KMS-11 (cell line): ENCODE measurements at regions not wholly inside any gene's neighbourhood (a gene's known extent, or its start where the extent isn't known, plus 50 kb on each side); places are given as distances from the start of the nearest gene placed in this dataset.
"Not testable (repeated sequence)": the region's sequence is repeated elsewhere in the genome, so short reads cannot be mapped to it uniquely, and the experiment has no call there.

Source experiments
- H2AFZ ChIP-seq: fragments of 200-600 bp; sonication (generic); 2 replicates; pipeline ENCODE4 v1.6.1; 2016; ENCODE audit warnings: antibody characterized with exemption, mixed run types, low read depth
- H3K27ac ChIP-seq: fragments of 200-600 bp; sonication (generic); 2 replicates; pipeline ENCODE4 v1.6.1; 2016; ENCODE audit warnings: mild to moderate bottlenecking, mixed run types
- H3K27me3 ChIP-seq: fragments of 200-600 bp; sonication (generic); 2 replicates; pipeline ENCODE4 v1.6.1; 2017; ENCODE audit warnings: mild to moderate bottlenecking, low read depth, mixed run types, moderate library complexity; ENCODE audit not compliant: insufficient read depth
- H3K36me3 ChIP-seq: fragments of 200-600 bp; sonication (generic); 2 replicates; pipeline ENCODE4 v1.6.1; 2017; ENCODE audit warnings: mild to moderate bottlenecking, mixed run types; ENCODE audit not compliant: insufficient read depth
- H3K4me1 ChIP-seq: fragments of 200-600 bp; sonication (generic); 2 replicates; pipeline ENCODE4 v1.6.1; 2016; ENCODE audit warnings: mild to moderate bottlenecking, low read depth, mixed run types; ENCODE audit not compliant: poor library complexity, severe bottlenecking
- H3K4me2 ChIP-seq: fragments of 200-600 bp; sonication (generic); 2 replicates; pipeline ENCODE4 v1.7.0; 2016; ENCODE audit warnings: mild to moderate bottlenecking, mixed run types
- H3K4me3 ChIP-seq: fragments of 200-600 bp; sonication (generic); IDR thresholded peaks from 2 replicates; pipeline ENCODE4 v1.6.1; 2017; ENCODE audit warnings: low read depth, low read length, mixed read lengths; ENCODE audit not compliant: insufficient read depth
- H3K79me2 ChIP-seq: fragments of 200-600 bp; sonication (generic); 2 replicates; pipeline ENCODE4 v1.6.1; 2016; ENCODE audit warnings: low read depth, mixed run types; ENCODE audit not compliant: insufficient read depth
- H3K9ac ChIP-seq: fragments of 200-600 bp; sonication (generic); 2 replicates; pipeline ENCODE4 v1.6.1; 2016; ENCODE audit warnings: mild to moderate bottlenecking, mixed run types
- H4K20me1 ChIP-seq: fragments of 200-600 bp; sonication (generic); 2 replicates; pipeline ENCODE4 v1.6.1; 2016; ENCODE audit warnings: mild to moderate bottlenecking, mixed run types; ENCODE audit not compliant: insufficient read depth
- TF ChIP-seq, protein P1 (sequence below): fragments of 200-600 bp; sonication (generic); conservative IDR thresholded peaks from 2 replicates; pipeline ENCODE4 v1.6.1; 2017; ENCODE audit warnings: low read depth, mild to moderate bottlenecking, antibody characterized with exemption, low read length, moderate library complexity, mixed read lengths

DNA sequence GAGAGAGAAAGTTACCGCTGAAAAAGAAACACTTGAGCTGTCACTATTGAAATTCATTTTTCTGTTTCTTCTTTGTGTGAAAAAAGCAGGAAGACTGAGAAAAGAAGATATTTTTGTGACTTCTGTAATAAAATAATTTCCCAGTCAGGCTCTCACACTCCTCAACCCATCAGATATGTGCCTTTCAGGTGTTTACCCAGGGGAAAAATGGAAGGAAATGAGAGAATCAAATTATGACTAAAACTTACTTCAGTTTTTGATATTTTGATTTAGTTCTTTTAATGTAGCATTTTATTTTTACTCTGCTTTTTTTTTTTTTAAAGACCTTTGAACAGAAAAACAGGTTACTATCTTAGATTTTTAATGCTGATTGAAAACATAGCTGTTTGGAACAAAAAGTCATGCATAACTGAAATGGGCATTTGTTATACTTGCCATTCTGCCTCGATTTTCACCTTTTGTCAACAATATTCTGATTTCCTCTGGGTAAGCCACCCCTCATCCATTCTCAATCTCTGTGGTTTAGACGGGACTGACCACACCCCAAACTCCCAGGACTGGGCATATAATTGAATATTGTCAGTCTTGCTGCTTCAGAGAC, 133.2 kb upstream of the KRR1 start:
- H3K9ac ChIP-seq, result no peak overlapping the region

GRCh38 chr12:75643119-75643518, 131.7 kb upstream of the KRR1 start:
- H3K27ac ChIP-seq, H3K4me2 ChIP-seq, H3K79me2 ChIP-seq, H3K4me1 ChIP-seq, H3K9ac ChIP-seq, H3K27me3 ChIP-seq, H3K4me3 ChIP-seq, H2AFZ ChIP-seq, H3K36me3 ChIP-seq, H4K20me1 ChIP-seq: not testable (repeated sequence)

More for the DNA sequence above, 133.2 kb upstream of the KRR1 start:
- Histone ChIP-seq H3K4me1 (no peaks in the 10 kb centered on the region), H3K4me3 (no peak overlapping the region), H3K27ac (no peak overlapping the region), H4K20me1 (no peaks in the 10 kb centered on the region), H2AFZ (no peak overlapping the region), H3K4me2 (no peak overlapping the region), H3K36me3 (no peaks in the 10 kb centered on the region), H3K79me2 (no peaks in the 10 kb centered on the region), H3K27me3 (no peaks in the 10 kb centered on the region)
- TF ChIP-seq, protein P1, sequence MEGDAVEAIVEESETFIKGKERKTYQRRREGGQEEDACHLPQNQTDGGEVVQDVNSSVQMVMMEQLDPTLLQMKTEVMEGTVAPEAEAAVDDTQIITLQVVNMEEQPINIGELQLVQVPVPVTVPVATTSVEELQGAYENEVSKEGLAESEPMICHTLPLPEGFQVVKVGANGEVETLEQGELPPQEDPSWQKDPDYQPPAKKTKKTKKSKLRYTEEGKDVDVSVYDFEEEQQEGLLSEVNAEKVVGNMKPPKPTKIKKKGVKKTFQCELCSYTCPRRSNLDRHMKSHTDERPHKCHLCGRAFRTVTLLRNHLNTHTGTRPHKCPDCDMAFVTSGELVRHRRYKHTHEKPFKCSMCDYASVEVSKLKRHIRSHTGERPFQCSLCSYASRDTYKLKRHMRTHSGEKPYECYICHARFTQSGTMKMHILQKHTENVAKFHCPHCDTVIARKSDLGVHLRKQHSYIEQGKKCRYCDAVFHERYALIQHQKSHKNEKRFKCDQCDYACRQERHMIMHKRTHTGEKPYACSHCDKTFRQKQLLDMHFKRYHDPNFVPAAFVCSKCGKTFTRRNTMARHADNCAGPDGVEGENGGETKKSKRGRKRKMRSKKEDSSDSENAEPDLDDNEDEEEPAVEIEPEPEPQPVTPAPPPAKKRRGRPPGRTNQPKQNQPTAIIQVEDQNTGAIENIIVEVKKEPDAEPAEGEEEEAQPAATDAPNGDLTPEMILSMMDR, result no peak

DNA sequence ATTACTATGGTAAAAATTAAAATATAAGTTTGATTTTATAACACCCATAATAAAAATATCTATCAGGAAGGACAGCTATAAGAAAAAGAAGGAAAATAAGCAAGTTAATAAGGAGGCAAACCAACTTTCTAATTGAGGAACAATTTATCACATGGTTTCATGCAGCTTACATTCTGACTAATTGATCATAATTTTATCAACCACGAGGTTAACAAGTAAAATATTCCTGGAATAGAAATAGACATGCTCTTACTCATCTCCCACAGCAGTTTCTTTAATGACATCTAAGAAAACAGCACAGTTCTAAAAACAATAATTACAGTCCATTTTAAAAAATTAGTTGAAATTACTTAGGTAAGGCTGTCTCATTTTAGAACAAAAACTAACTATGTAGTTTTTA, 130.8 kb upstream of the KRR1 start:
- TF ChIP-seq, protein P1, result no peak
- Histone ChIP-seq H3K4me2 (no peak overlapping the region), H3K36me3 (no peaks in the 10 kb centered on the region), H3K4me1 (no peaks in the 10 kb centered on the region), H4K20me1 (no peaks in the 10 kb centered on the region), H2AFZ (no peak overlapping the region), H3K27ac (no peak overlapping the region), H3K79me2 (no peaks in the 10 kb centered on the region), H3K27me3 (no peaks in the 10 kb centered on the region), H3K9ac (no peak overlapping the region), H3K4me3 (no peak overlapping the region)

DNA sequence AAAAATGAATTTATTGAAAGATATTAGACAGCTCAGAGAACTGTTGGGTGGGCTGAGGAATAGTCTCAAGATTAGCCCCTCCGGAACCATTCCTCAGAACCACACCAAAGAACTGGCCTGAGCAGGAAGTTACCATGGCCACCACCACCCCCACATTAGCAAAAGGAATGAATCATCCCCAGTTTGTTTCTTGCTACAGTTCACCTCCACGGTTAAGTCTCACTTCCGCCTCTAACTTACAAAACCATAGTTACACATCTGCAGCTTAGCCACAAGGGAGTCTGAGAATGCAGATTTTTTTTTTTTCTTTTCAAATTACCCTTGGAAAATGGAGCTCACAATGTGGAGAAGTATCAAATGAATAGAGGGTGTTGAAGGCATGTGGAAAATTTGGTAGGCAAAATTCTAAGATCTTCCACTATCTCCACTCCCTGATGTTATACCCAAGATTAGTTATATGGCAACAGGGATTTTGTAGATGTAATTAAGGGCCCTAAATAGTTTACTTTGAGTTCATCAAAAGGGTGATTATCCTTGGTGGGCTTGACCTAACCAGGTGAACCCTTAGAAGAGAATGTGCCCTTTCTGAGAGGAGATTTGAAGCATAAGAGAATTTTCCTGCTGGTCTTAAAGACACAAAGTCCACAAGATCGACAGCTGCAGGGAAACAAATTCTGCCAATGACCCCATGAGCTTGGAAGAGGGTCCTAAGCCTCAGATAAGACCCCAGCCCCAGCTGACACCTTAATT, 129.8 kb upstream of the KRR1 start:
- no peak overlapping the region for H3K4me2 ChIP-seq
- no peaks in the 10 kb centered on the region for H3K36me3 ChIP-seq
- H3K27me3 ChIP-seq, result no peaks in the 10 kb centered on the region
- H4K20me1 ChIP-seq, result no peaks in the 10 kb centered on the region
- H3K9ac ChIP-seq, result no peak overlapping the region
- TF ChIP-seq, protein P1, result no peak
- H2AFZ ChIP-seq, result no peak overlapping the region
- no peaks in the 10 kb centered on the region for H3K4me1 ChIP-seq
- H3K27ac ChIP-seq, result no peak overlapping the region
- no peak overlapping the region for H3K4me3 ChIP-seq
- no peaks in the 10 kb centered on the region for H3K79me2 ChIP-seq

GRCh38 chr12:75638792-75639191, 127.4 kb upstream of the KRR1 start:
- Histone ChIP-seq H3K4me1 (no peaks in the 10 kb centered on the region), H3K4me3 (no peak overlapping the region), H3K27me3 (no peaks in the 10 kb centered on the region), H2AFZ (no peak overlapping the region), H4K20me1 (no peaks in the 10 kb centered on the region), H3K79me2 (no peaks in the 10 kb centered on the region), H3K27ac (no peak overlapping the region), H3K9ac (no peak overlapping the region), H3K4me2 (no peak overlapping the region), H3K36me3 (no peaks in the 10 kb centered on the region)
- TF ChIP-seq, protein P1, result no peak
